ENCODE measurements at regions not wholly inside any gene's neighbourhood (a gene's known extent, or its start where the extent isn't known, plus 50 kb on each side); places are given as distances from the start of the nearest gene placed in this dataset.

DNA sequence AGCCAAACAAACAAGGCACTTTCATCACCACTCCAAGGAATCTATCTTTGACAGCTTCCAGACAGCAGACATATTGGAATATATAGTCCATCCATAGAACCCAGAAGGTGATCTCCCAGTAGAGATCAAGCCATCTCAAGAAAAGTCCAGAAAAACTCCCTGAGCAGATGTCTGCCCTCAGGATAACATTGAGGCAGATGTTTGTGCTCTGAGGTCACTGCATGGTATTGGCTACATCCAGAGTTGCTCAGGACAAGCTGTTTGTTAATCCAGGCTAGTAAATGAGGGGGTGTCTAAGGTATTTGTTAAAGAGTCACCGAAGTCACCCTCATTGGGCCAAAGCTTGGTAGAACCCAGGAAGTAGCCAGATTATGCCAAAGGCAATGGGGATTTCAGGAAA lies 556.3 kb upstream of the KLF4 start:
- Histone ChIP-seq H3K4me1 (no peaks in the 10 kb centered on the region), H3K36me3 (no peaks in the 10 kb centered on the region), H3K9me3 (no peaks in the 10 kb centered on the region), H3K27ac (no peak overlapping the region), H3K4me3 (no peak overlapping the region), H3K27me3 (no peaks in the 10 kb centered on the region)
- DNase-seq: no peak
- TF ChIP-seq CTCF (IDR thresholded peaks at IDR 0.05) (no peak), POLR2A (IDR thresholded peaks at IDR 0.05) (no peak)

DNA sequence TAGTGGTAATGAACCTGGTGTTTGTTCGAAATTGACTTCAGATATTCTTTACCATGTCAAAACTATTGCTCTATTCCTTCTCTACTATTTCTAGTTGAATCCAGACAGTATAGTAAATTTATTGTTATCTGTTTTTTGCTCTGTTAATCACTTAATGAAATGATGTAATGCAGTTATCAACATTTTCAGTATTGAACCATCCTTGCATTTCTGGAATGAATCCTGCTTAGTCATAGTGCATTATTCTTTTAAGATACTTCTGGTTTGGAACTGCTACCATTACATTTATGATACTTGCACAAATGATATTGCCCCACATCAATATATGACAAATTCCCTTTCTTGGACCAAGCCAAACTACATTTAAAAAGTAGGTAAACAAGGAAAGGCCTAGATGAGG lies 554.0 kb upstream of the KLF4 start:
- Histone ChIP-seq H3K27ac (no peak overlapping the region), H3K27me3 (no peaks in the 10 kb centered on the region), H3K36me3 (no peaks in the 10 kb centered on the region), H3K4me1 (no peaks in the 10 kb centered on the region), H3K9me3 (no peaks in the 10 kb centered on the region), H3K4me3 (no peak overlapping the region)
- DNase-seq: no peak
- TF ChIP-seq POLR2A (IDR thresholded peaks at IDR 0.05): no peak
- no peak for TF ChIP-seq CTCF (IDR thresholded peaks at IDR 0.05)

GRCh38 chr9:108041551-108041950 lies 552.0 kb upstream of the KLF4 start:
- TF ChIP-seq POLR2A (IDR thresholded peaks at IDR 0.05) (no peak), CTCF (IDR thresholded peaks at IDR 0.05) (no peak)
- no peak overlapping the region for H3K4me3 ChIP-seq
- no peaks in the 10 kb centered on the region for H3K9me3 ChIP-seq
- no peaks in the 10 kb centered on the region for H3K27me3 ChIP-seq
- DNase-seq: no peak
- H3K27ac ChIP-seq: no peak overlapping the region
- H3K36me3 ChIP-seq: no peaks in the 10 kb centered on the region
- no peaks in the 10 kb centered on the region for H3K4me1 ChIP-seq

GRCh38 chr9:108040783-108041182 lies 551.2 kb upstream of the KLF4 start:
- no peak overlapping the region for H3K27ac ChIP-seq
- no peak overlapping the region for H3K4me3 ChIP-seq
- no peaks in the 10 kb centered on the region for H3K4me1 ChIP-seq
- no peak for DNase-seq
- no peak for TF ChIP-seq CTCF (IDR thresholded peaks at IDR 0.05)
- no peak for TF ChIP-seq POLR2A (IDR thresholded peaks at IDR 0.05)
- H3K9me3 ChIP-seq: no peaks in the 10 kb centered on the region
- no peaks in the 10 kb centered on the region for H3K36me3 ChIP-seq
- H3K27me3 ChIP-seq: no peaks in the 10 kb centered on the region

GRCh38 chr9:108039493-108039892 lies 549.9 kb upstream of the KLF4 start:
- no peak overlapping the region for H3K4me3 ChIP-seq

More at GRCh38 chr9:108039493-108039892, 549.9 kb upstream of the KLF4 start:
- no peaks in the 10 kb centered on the region for H3K9me3 ChIP-seq
- H3K4me1 ChIP-seq: no peaks in the 10 kb centered on the region
- no peaks in the 10 kb centered on the region for H3K36me3 ChIP-seq
- H3K27me3 ChIP-seq: no peaks in the 10 kb centered on the region
- TF ChIP-seq POLR2A (IDR thresholded peaks at IDR 0.05) (no peak), CTCF (IDR thresholded peaks at IDR 0.05) (no peak)
- DNase-seq: no peak
- H3K27ac ChIP-seq: no peak overlapping the region
